Activated B cell treated with CpG ODN at 0.5 μM for 24 hours (primary cell): ENCODE measurements at regions not wholly inside any gene's neighbourhood (a gene's known extent, or its start where the extent isn't known, plus 50 kb on each side); places are given as distances from the start of the nearest gene placed in this dataset.

Experiments
- ATAC-seq: fragments of 200-7000 bp; cut with Tn5 transposase; one replicate; pipeline ENCODE4 v1.10.0; 2021; ENCODE audit warnings: low read depth, mild to moderate bottlenecking, moderate library complexity
- CTCF ChIA-PET: fragments of 350-600 bp; sonication (Branson Sonifier 250); formaldehyde crosslinking; loops from one replicate; lab custom pipeline; 2021; ENCODE audit warnings: antibody characterized with exemption; lab: Charles Lee
- POLR2A ChIA-PET: fragments of 350-600 bp; sonication (Branson Sonifier 250); formaldehyde crosslinking; loops from one replicate; lab custom pipeline; 2021; ENCODE audit warnings: antibody characterized with exemption; lab: Charles Lee
- DNase-seq: peaks from one replicate; pipeline ENCODE4 v3.0.0; 2022
- H3K27ac Mint-ChIP-seq: one replicate; pipeline ENCODE4 v1.8.0; 2020; ENCODE audit warnings: mixed read lengths
- H3K27me3 Mint-ChIP-seq: one replicate; pipeline ENCODE4 v1.8.0; 2021; ENCODE audit warnings: mixed read lengths
- H3K36me3 Mint-ChIP-seq: one replicate; pipeline ENCODE4 v1.8.0; 2021; ENCODE audit warnings: low read depth, mixed read lengths
- H3K4me1 Mint-ChIP-seq: one replicate; pipeline ENCODE4 v1.8.0; 2021; ENCODE audit warnings: mixed read lengths
- H3K4me3 Mint-ChIP-seq: one replicate; pipeline ENCODE4 v1.8.0; 2020; ENCODE audit warnings: mild to moderate bottlenecking, mixed read lengths
- H3K9me3 Mint-ChIP-seq: one replicate; pipeline ENCODE4 v1.8.0; 2020; ENCODE audit warnings: mixed read lengths
- intact Hi-C: fragments of 100-400 bp; cut with micrococcal nuclease; formaldehyde crosslinking; loops from one replicate; pipeline ENCODE4 v1.15.1; 2024
- TF ChIP-seq, protein P1 (sequence below): fragments of 200-600 bp; IDR thresholded peaks from one replicate; pipeline ENCODE4 v1.8.0; 2022; ENCODE audit warnings: antibody characterized with exemption, mild to moderate bottlenecking

- TF ChIP-seq, protein P1, sequence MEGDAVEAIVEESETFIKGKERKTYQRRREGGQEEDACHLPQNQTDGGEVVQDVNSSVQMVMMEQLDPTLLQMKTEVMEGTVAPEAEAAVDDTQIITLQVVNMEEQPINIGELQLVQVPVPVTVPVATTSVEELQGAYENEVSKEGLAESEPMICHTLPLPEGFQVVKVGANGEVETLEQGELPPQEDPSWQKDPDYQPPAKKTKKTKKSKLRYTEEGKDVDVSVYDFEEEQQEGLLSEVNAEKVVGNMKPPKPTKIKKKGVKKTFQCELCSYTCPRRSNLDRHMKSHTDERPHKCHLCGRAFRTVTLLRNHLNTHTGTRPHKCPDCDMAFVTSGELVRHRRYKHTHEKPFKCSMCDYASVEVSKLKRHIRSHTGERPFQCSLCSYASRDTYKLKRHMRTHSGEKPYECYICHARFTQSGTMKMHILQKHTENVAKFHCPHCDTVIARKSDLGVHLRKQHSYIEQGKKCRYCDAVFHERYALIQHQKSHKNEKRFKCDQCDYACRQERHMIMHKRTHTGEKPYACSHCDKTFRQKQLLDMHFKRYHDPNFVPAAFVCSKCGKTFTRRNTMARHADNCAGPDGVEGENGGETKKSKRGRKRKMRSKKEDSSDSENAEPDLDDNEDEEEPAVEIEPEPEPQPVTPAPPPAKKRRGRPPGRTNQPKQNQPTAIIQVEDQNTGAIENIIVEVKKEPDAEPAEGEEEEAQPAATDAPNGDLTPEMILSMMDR: no peak
- ATAC-seq (no peak), DNase-seq (no peak)
- intact Hi-C loops: no loop called here
- H3K27me3 Mint-ChIP-seq: no peaks in the 10 kb centered on the region
- POLR2A ChIA-PET: no interaction called here
- H3K4me1 Mint-ChIP-seq: no peaks in the 10 kb centered on the region
- H3K4me3 Mint-ChIP-seq: no peak overlapping the region
- no peaks in the 10 kb centered on the region for H3K9me3 Mint-ChIP-seq
- no peaks in the 10 kb centered on the region for H3K36me3 Mint-ChIP-seq
- no peak overlapping the region for H3K27ac Mint-ChIP-seq
- CTCF ChIA-PET: no interaction called here
Measured at GRCh38 chr2:19646987-19647386, 254.8 kb downstream of the TTC32 start.

GRCh38 chr2:19644763-19645162, 257.0 kb downstream of the TTC32 start:
- no peak for DNase-seq
- no peaks in the 10 kb centered on the region for H3K36me3 Mint-ChIP-seq
- intact Hi-C loops: no loop called here
- no peaks in the 10 kb centered on the region for H3K9me3 Mint-ChIP-seq
- ATAC-seq: no peak
- H3K4me1 Mint-ChIP-seq: no peaks in the 10 kb centered on the region
- CTCF ChIA-PET: no interaction called here
- POLR2A ChIA-PET: no interaction called here
- TF ChIP-seq, protein P1: no peak
- H3K4me3 Mint-ChIP-seq: no peak overlapping the region
- H3K27me3 Mint-ChIP-seq: no peaks in the 10 kb centered on the region
- H3K27ac Mint-ChIP-seq: no peak overlapping the region

GRCh38 chr2:19643117-19643518, 258.7 kb downstream of the TTC32 start:
- Mint-ChIP-seq H3K4me1 (no peaks in the 10 kb centered on the region), H3K4me3 (no peak overlapping the region), H3K36me3 (no peaks in the 10 kb centered on the region), H3K27ac (no peak overlapping the region), H3K27me3 (no peaks in the 10 kb centered on the region), H3K9me3 (no peaks in the 10 kb centered on the region)
- TF ChIP-seq, protein P1: no peak
- ChIA-PET CTCF (no interaction called here), POLR2A (no interaction called here)
- intact Hi-C loops: no loop called here
- ATAC-seq (no peak), DNase-seq (no peak)

- Mint-ChIP-seq H3K4me1 (no peaks in the 10 kb centered on the region), H3K36me3 (no peaks in the 10 kb centered on the region)
- CTCF ChIA-PET: no interaction called here
Measured at GRCh38 chr2:19642501-19642900, 259.3 kb downstream of the TTC32 start.

GRCh38 chr2:19635951-19636510, 265.8 kb downstream of the TTC32 start:
- H3K9me3 Mint-ChIP-seq: no peaks in the 10 kb centered on the region
- intact Hi-C loops: no loop called here
- ATAC-seq (no peak), DNase-seq (no peak)
- TF ChIP-seq, protein P1: no peak
- ChIA-PET POLR2A (no interaction called here), CTCF (no interaction called here)
- H3K36me3 Mint-ChIP-seq: no peaks in the 10 kb centered on the region
- no peak overlapping the region for H3K27ac Mint-ChIP-seq
- H3K4me1 Mint-ChIP-seq: no peaks in the 10 kb centered on the region
- no peaks in the 10 kb centered on the region for H3K27me3 Mint-ChIP-seq
- H3K4me3 Mint-ChIP-seq: no peak overlapping the region

More at GRCh38 chr2:19642501-19642900, 259.3 kb downstream of the TTC32 start:
- H3K4me3 Mint-ChIP-seq: no peak overlapping the region
- no peak for ATAC-seq
- no peak overlapping the region for H3K27ac Mint-ChIP-seq
- intact Hi-C loops: no loop called here
- POLR2A ChIA-PET: no interaction called here
- no peak for DNase-seq
- TF ChIP-seq, protein P1: no peak
- H3K9me3 Mint-ChIP-seq: no peaks in the 10 kb centered on the region
- no peaks in the 10 kb centered on the region for H3K27me3 Mint-ChIP-seq
